ENCODE measurements at regions not wholly inside any gene's neighbourhood (a gene's known extent, or its start where the extent isn't known, plus 50 kb on each side); places are given as distances from the start of the nearest gene placed in this dataset.
"Not testable (repeated sequence)": the region's sequence is repeated elsewhere in the genome, so short reads cannot be mapped to it uniquely, and the experiment has no call there.

DNA sequence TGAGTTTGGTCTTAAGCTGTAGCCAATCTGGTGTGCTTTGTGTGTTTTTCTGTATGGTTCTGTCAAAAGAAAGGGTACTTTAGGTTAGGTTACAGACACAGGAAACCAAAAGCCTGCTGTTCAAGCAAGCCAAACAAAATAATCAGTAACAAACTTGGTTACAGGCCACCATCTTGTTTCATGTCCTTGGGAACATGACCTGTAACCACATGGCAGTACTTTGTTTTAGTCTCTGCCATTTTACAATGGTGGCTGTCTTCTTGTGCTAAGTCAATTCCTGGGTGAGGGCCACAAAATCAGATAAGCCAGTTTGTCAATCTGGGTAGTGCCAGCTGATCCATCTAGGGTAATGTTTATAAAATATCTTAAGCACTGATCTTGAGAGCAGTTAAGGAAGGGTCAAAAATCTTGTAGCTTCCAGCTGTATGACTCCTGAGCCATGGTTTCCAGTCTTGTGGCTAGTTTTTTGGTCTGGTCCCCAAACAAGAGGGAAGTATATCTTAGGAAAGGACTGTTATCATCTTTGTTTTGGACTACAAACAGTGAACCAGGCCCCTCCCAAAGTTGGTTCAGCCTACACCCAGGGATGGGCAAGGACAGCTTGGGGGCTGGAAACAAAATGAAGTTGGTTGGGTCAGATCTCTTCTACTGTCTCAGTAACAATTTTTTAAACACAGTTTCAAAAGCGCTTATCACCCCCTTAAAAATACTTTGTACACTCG, 90.0 kb downstream of the IGLL5 start:
- DNase-seq, result no peak

- no peak for DNase-seq
Measured at GRCh38 chr22:22978637-22979036, 91.0 kb downstream of the IGLL5 start.

DNA sequence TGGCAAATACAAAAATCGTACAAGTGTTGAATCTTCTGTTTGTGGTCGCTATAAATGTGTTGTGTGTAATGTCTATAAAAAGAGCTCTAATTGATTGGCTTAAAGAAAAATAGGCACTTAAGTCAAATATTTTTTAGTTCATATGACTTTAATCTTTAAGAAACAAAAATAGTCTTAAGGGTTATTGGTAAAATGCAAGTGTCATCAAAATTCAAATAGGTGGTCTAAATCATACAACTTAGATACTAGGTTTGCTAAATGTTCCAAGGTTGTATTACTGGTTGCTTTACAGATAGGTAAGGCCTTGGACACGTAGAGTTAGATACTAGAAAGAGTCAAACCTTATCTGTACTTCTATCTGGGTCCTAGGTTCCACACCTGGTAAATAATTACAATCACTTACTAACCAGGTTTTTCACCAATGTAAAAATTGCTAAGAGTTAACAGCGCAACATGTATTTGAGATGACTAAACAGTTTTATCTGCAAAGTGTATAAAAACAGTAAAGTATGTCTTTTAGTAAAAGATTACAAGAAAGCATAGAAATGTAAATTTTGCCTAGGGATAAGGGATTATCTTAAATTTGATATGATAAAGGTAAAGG, 91.1 kb upstream of the GNAZ start:
- no peak for DNase-seq

DNA sequence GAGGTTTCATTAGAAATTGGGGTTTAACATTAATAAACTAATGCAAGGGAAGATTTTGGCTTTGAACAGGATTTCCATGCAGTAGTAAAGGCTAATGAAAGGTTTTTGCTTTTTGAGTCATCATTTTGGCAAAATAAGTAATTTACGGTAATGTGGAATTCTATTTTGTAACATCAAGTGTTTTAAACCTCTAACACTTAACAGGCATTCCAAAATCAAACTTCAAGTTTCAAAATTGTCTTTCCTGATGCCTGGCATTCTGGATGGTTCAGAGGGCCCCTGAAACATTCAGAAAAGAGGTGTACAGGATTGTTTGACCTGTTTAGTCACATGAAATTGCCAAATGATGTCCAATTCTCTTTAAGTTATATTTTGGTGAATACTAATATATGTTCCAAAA, 90.4 kb upstream of the GNAZ start:
- DNase-seq, result no peak

GRCh38 chr22:22981670-22982571, 88.4 kb upstream of the GNAZ start:
- no peak for DNase-seq

DNA sequence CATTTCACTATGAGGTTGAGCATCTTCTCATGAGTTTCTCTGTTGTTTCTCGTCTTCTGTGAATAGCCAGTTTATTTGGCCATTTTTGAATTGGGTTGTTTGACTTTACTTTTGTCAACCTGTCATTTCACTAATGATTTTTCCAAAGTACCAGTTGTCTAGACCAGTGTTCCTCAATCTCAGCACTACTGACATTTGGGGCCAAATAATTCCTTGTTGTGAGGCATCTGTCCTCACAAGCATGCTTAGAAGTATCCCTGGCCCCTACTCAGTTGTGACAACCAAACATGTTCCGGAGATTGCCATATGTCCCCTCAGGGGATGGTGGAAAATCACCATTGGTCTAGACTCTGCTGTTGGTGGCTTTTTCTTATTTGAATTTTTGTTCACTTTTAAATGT, 87.7 kb upstream of the GNAZ start:
- DNase-seq, result no peak

DNA sequence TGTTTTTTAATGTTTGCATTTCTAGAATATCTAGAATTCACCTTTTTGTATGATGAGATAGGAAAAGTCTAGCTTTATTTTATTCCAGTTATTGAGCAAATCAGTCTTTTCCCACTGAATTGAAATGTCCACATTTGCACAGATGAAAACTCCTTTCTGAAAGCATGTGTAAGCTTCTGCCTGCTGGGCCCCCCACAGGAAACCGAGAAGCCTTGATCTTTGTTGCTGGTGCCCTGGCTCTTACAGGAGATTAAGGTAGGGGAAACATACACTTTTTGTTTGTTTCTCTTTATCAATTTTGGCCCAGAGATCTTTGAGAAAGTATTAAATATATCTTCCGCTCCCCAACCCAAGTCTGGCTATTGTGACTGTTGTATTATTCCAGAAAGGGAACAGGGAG, 87.2 kb upstream of the GNAZ start:
- no peak for DNase-seq

DNA sequence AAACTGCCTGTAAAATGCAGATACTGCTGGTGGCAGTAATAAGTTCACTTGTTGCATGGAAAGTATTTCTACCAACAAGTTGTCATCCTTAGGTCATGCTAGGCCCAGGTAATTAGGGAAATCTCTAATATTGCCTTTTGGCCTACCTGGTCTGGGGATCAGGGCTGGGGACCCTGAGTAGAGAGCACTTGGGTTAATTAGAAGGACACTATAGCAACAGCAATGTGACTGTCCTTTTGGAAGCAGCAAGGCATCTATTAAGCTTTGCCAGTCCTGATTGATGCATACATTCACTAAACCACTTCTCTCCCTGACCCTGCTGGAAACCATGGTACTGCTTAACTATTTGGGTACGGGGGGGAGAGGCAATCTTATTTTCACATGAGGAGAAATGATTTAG, 86.5 kb upstream of the GNAZ start:
- DNase-seq, result no peak

GRCh38 chr22:22984967-22985366, 85.4 kb upstream of the GNAZ start:
- DNase-seq, result no peak

DNA sequence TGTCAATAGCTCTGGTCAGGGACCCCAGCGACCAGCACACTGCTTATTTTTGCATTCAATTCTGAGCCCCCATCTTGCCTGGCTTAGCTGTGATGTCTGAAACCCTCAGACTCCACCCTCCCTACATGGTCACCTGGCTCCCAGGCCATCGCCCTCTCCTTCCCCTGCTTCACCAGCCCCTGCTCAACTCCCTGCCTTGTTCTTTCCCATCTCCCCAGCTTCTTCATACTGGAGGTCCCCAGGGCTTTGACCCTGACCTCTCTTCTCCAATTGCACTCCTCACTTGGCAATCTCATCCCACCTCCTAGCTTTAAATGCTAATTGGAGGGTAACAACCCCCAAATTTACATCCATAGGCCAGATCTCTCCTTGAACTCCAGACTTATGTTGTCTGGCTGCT, 84.3 kb upstream of the GNAZ start:
- no peak for DNase-seq

DNA sequence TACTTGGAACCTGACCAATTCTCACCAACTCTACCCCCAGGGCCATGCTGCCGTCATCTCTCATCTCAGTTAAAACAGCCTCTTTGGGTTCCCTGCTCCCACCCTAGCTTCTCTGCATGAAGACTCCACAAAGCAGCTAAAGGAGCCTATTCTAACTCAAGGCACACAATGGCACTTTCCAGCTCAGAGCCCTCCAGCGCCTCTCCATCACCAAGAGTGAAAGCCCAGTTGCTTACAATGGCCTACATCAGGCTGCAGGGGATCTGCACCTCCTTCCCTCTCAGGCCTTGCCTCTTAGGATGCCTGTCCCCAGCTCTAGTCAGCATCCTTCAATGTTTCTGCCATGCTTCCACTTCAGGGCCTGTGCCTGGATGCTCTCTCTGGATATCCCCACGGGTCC, 83.7 kb upstream of the GNAZ start:
- no peak for DNase-seq

DNA sequence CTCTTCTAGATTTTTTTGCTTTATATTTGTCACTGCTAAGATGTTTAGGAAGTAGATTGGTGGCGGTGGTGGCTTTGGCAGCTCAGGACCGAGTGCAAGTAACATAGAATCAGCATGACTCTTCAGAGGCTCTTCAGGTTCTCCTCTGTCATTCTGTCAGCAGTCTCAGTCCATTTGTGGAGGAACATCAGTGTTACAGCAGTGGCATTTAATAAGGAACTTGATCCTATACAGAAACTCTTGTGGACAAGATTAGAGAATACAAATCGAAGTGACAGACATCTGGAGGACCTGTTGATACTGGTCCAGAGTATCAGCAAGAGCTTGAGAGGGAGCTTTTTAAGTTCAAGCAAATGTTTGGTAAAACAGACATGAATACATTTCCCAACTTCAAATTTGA, 82.2 kb upstream of the GNAZ start:
- no peak for DNase-seq

GRCh38 chr22:22988785-22989184, 81.5 kb upstream of the GNAZ start:
- no peak for DNase-seq

DNA sequence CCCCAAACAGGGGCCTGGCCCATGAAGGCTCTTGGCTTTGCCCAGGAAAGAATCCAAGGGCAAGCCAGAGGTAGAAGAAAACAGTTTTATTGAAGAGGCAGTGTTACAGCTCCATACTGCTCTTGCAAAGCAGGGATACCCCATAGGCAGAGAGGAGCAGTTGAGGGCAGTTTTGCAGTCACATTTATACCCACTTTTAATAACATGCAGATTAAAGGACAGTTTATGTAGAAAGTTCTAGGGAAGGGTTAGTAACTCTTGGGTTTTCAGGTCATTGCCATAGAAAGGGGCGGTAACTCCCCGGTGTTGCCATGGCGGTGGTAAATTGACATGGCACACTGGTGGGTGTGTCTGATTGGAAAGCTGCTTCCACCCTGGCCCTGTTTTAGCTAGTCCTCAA, 80.5 kb upstream of the GNAZ start:
- no peak for DNase-seq

GRCh38 chr22:22990711-22991505, 79.4 kb upstream of the GNAZ start:
- DNase-seq, result not testable (repeated sequence)

GRCh38 chr22:22992474-22992873, 77.8 kb upstream of the GNAZ start:
- no peak for DNase-seq

- no peak for DNase-seq
Measured at GRCh38 chr22:22993184-22993583, 77.1 kb upstream of the GNAZ start.

GRCh38 chr22:22995166-22995565, 75.2 kb upstream of the GNAZ start:
- no peak for DNase-seq

- no peak for DNase-seq
Measured at GRCh38 chr22:22996511-22997261, 73.6 kb upstream of the GNAZ start.

- no peak for DNase-seq
Measured at GRCh38 chr22:22997262-22997898, 72.9 kb upstream of the GNAZ start.

GRCh38 chr22:22997988-22998387, 72.3 kb upstream of the GNAZ start:
- no peak for DNase-seq

GRCh38 chr22:22999523-22999922, 70.8 kb upstream of the GNAZ start:
- DNase-seq, result no peak
